Activated CD8-positive, alpha-beta memory T cell treated with anti-CD3 and anti-CD28 coated beads for 1 hour (primary cell): ENCODE measurements at regions not wholly inside any gene's neighbourhood (a gene's known extent, or its start where the extent isn't known, plus 50 kb on each side); places are given as distances from the start of the nearest gene placed in this dataset.

Experiments
- DNase-seq, 2 donors: peaks; one replicate each; pipeline ENCODE4 v3.0.0-alpha.2; 2020; ENCODE audit warnings: low read depth in 1 of 2; ENCODE audit errors: extremely low read depth in 1 of 2

- no peak for DNase-seq
These were observed 105.7 kb upstream of the RASGEF1B start for GRCh38 chr4:81577392-81577791.

- DNase-seq: no peak
These were observed 103.3 kb upstream of the RASGEF1B start for GRCh38 chr4:81574991-81575390.

GRCh38 chr4:81573840-81574239, 102.1 kb upstream of the RASGEF1B start:
- no peak for DNase-seq

GRCh38 chr4:81572402-81572801, 100.7 kb upstream of the RASGEF1B start:
- DNase-seq: no peak

GRCh38 chr4:81571105-81571504, 99.4 kb upstream of the RASGEF1B start:
- DNase-seq: no peak

- DNase-seq: no peak
These were observed 94.5 kb upstream of the RASGEF1B start for GRCh38 chr4:81566161-81566591.

GRCh38 chr4:81565142-81565870, 93.6 kb upstream of the RASGEF1B start:
- no peak for DNase-seq

GRCh38 chr4:81564025-81564424, 92.3 kb upstream of the RASGEF1B start:
- no peak for DNase-seq

- no peak for DNase-seq
These were observed 90.4 kb upstream of the RASGEF1B start for GRCh38 chr4:81562093-81562492.

GRCh38 chr4:81557306-81557705, 85.6 kb upstream of the RASGEF1B start:
- no peak for DNase-seq

- DNase-seq: no peak
These were observed 83.8 kb upstream of the RASGEF1B start for GRCh38 chr4:81555489-81555888.

GRCh38 chr4:81552086-81552485, 80.4 kb upstream of the RASGEF1B start:
- no peak for DNase-seq

- DNase-seq: no peak
These were observed 78.7 kb upstream of the RASGEF1B start for GRCh38 chr4:81550388-81550859.

- DNase-seq: no peak
These were observed 78.3 kb upstream of the RASGEF1B start for GRCh38 chr4:81549984-81550383.

GRCh38 chr4:81546777-81547176, 75.1 kb upstream of the RASGEF1B start:
- no peak for DNase-seq

GRCh38 chr4:81541161-81541945, 69.6 kb upstream of the RASGEF1B start:
- DNase-seq: no peak

- no peak for DNase-seq
These were observed 67.2 kb upstream of the RASGEF1B start for GRCh38 chr4:81538716-81539427.

- no peak for DNase-seq
These were observed 59.7 kb upstream of the RASGEF1B start for GRCh38 chr4:81531410-81531809.

GRCh38 chr4:81528979-81529378, 57.3 kb upstream of the RASGEF1B start:
- DNase-seq: no peak

GRCh38 chr4:81528200-81528599, 56.5 kb upstream of the RASGEF1B start:
- DNase-seq: no peak

GRCh38 chr4:81527709-81528108, 56.0 kb upstream of the RASGEF1B start:
- no peak for DNase-seq
